ENCODE measurements at regions not wholly inside any gene's neighbourhood (a gene's known extent, or its start where the extent isn't known, plus 50 kb on each side); places are given as distances from the start of the nearest gene placed in this dataset.

- TF ChIP-seq CREB1 (IDR thresholded peaks at IDR 0.05; ENCODE audit: low read depth) (no peak), EGR1 (IDR thresholded peaks at IDR 0.05) (no peak), TCF12 (IDR thresholded peaks at IDR 0.05; ENCODE audit: low read depth) (no peak), USF1 (IDR thresholded peaks at IDR 0.05) (no peak), NFIC (IDR thresholded peaks at IDR 0.05) (no peak), TAF1 (IDR thresholded peaks at IDR 0.05; ENCODE audit: low read depth) (no peak), CEBPB (IDR thresholded peaks at IDR 0.05) (no peak), REST (IDR thresholded peaks at IDR 0.05; ENCODE audit: low read depth) (no peak), ZBTB7A (IDR thresholded peaks at IDR 0.05; ENCODE audit: low read depth) (no peak), TEAD4 (IDR thresholded peaks at IDR 0.05) (no peak), YY1 (IDR thresholded peaks at IDR 0.05; ENCODE audit: low read depth) (no peak)
Observed at GRCh38 chr9:84218322-84218721, 122.2 kb downstream of the SLC28A3 start.

DNA sequence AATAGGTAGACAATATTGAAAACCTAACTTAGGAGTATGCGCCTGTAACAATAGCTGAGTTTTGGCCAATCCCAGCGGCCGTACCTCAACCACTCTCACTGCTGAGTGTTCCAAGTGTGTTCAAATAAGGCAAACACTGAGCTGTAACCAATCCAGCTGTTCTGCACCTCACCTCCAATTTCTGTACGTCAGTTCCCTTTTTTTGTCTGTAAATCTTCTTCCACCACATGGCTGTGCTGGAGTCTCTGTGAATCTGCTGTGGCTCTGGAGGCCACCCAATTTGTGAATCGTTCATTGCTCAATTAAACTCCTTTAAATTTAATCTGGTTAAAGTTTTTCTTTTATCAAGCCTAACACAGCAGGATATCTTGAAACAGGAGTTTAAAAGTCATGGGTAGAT, 116.3 kb downstream of the SLC28A3 start:
- TF ChIP-seq EP300 (IDR thresholded peaks at IDR 0.05; ENCODE audit: borderline replicate concordance) (no peak), CREB1 (IDR thresholded peaks at IDR 0.05; ENCODE audit: low read depth) (no peak), USF1 (IDR thresholded peaks at IDR 0.05) (no peak), NFIC (IDR thresholded peaks at IDR 0.05) (no peak), CEBPB (IDR thresholded peaks at IDR 0.05) (no peak), YY1 (IDR thresholded peaks at IDR 0.05; ENCODE audit: low read depth) (no peak), EGR1 (IDR thresholded peaks at IDR 0.05) (no peak)
